SK-N-SH (cell line): ENCODE measurements at regions not wholly inside any gene's neighbourhood (a gene's known extent, or its start where the extent isn't known, plus 50 kb on each side); places are given as distances from the start of the nearest gene placed in this dataset.

Experiments
- CTCF ChIA-PET: fragments of 300-600, 350-600 bp; formaldehyde crosslinking; extraction: SDS; loops from one replicate; lab custom pipeline; 2021; lab: Yijun Ruan, JAX
- POLR2A ChIA-PET: fragments of 350-600 bp; sonication (Branson Sonifier 250); formaldehyde crosslinking; extraction: SDS; loops from one replicate; lab custom pipeline; 2020; ENCODE audit warnings: antibody characterized with exemption, inconsistent platforms; lab: Yijun Ruan, JAX
- DNase-seq: peaks from one replicate; pipeline ENCODE4 v3.0.0; 2012
- H2AFZ ChIP-seq: fragments of 200-600 bp; sonication (generic); 2 replicates; pipeline ENCODE4 v1.8.1; 2016; ENCODE audit warnings: antibody characterized with exemption, mild to moderate bottlenecking, low read depth
- H3F3A ChIP-seq: fragments of 200-600 bp; sonication (generic); replicated peaks from 2 replicates; pipeline ENCODE3; 2016; ENCODE audit warnings: antibody characterized with exemption, mild to moderate bottlenecking; ENCODE audit not compliant: insufficient read depth
- H3K27ac ChIP-seq, 2 experiments: fragments of 200-500 bp in 1 of 2; fragments of 200-600 bp in 1 of 2; sonication (Bioruptor generic) in 1 of 2; sonication (generic), shearing (Covaris generic) in 1 of 2; 2 replicates each; pipeline versions ENCODE4 v1.5.1 to v1.6.1; 2014 to 2016; ENCODE audit warnings: low read depth in 2 of 2, inconsistent platforms in 1 of 2, low read length in 1 of 2, mild to moderate bottlenecking in 1 of 2, mixed read lengths in 1 of 2
- H3K27me3 ChIP-seq: fragments of 200-600 bp; sonication (generic), shearing (Covaris generic); 2 replicates; pipeline ENCODE4 v1.6.1; 2016; ENCODE audit warnings: mixed run types; ENCODE audit not compliant: insufficient read depth
- H3K36me3 ChIP-seq, 2 experiments: fragments of 200-500 bp in 1 of 2; fragments of 200-600 bp in 1 of 2; sonication (Bioruptor generic) in 1 of 2; sonication (generic) in 1 of 2; replicated peaks in 1 of 2; 2 replicates each; pipeline versions ENCODE3 to v1.5.1; 2014 to 2016; ENCODE audit warnings: low read length in 1 of 2, mild to moderate bottlenecking in 1 of 2; ENCODE audit not compliant: insufficient read depth in 2 of 2, control insufficient read depth in 1 of 2
- H3K4me1 ChIP-seq, 2 experiments: fragments of 200-500 bp in 1 of 2; fragments of 200-600 bp in 1 of 2; sonication (Bioruptor generic) in 1 of 2; sonication (generic), shearing (Covaris generic) in 1 of 2; 2 replicates each; pipeline versions ENCODE4 v1.5.1 to v1.6.1; 2014 to 2016; ENCODE audit warnings: low read depth in 1 of 2, low read length in 1 of 2, mixed run types in 1 of 2; ENCODE audit not compliant: insufficient read depth in 2 of 2, control insufficient read depth in 1 of 2
- H3K4me2 ChIP-seq: fragments of 200-600 bp; sonication (generic), shearing (Covaris generic); 2 replicates; pipeline ENCODE4 v1.6.1; 2017; ENCODE audit warnings: mixed run types
- H3K4me3 ChIP-seq, 2 experiments: fragments of 200-500 bp in 1 of 2; fragments of 200-600 bp in 1 of 2; sonication (Bioruptor generic) in 1 of 2; sonication (generic), shearing (Covaris generic) in 1 of 2; 2 replicates each; pipeline versions ENCODE4 v1.5.1 to v1.8.1; 2014 to 2016; ENCODE audit warnings: low read depth in 2 of 2, inconsistent platforms in 1 of 2, low read length in 1 of 2, mild to moderate bottlenecking in 1 of 2, mixed read lengths in 1 of 2, moderate library complexity in 1 of 2
- H3K79me2 ChIP-seq: fragments of 200-600 bp; sonication (generic); 2 replicates; pipeline ENCODE4 v1.8.1; 2017; ENCODE audit warnings: mild to moderate bottlenecking; ENCODE audit not compliant: insufficient read depth
- H3K9ac ChIP-seq: fragments of 200-600 bp; sonication (generic); 2 replicates; pipeline ENCODE4 v1.6.1; 2017; ENCODE audit warnings: mixed run types
- H3K9me2 ChIP-seq: fragments of 200-600 bp; sonication (generic); 2 replicates; pipeline ENCODE4 v1.6.1; 2017; ENCODE audit warnings: mixed run types
- H3K9me3 ChIP-seq: fragments of 200-600 bp; sonication (generic); 2 replicates; pipeline ENCODE4 v1.6.1; 2017; ENCODE audit warnings: mixed run types, mild to moderate bottlenecking, moderate library complexity
- H4K20me1 ChIP-seq: fragments of 200-600 bp; sonication (generic); 2 replicates; pipeline ENCODE4 v1.6.1; 2017; ENCODE audit warnings: mild to moderate bottlenecking, mixed run types; ENCODE audit not compliant: insufficient read depth
- EP300 ChIP-seq, 2 experiments: IDR thresholded peaks; 2 replicates each; pipeline versions ENCODE4 v1.4.0 to v1.6.1; 2012; ENCODE audit warnings: borderline replicate concordance in 1 of 2, low read depth in 1 of 2, low read length in 1 of 2
- EZH2phosphoT487 ChIP-seq: fragments of 200-600 bp; sonication (generic); IDR thresholded peaks from 2 replicates; pipeline ENCODE4 v1.6.1; 2017; ENCODE audit warnings: low read depth, mixed run types, mild to moderate bottlenecking, antibody characterized with exemption, moderate library complexity, borderline replicate concordance
- GABPA ChIP-seq: IDR thresholded peaks from 2 replicates; pipeline ENCODE4 v1.4.0; 2012; ENCODE audit warnings: low read depth, mild to moderate bottlenecking
- GATA2 ChIP-seq: sonication (generic); formaldehyde crosslinking; IDR thresholded peaks from 2 replicates; pipeline ENCODE4 v1.5.0; 2020; ENCODE audit warnings: mild to moderate bottlenecking, missing genetic modification reagents
- JUND ChIP-seq: IDR thresholded peaks from 2 replicates; pipeline ENCODE4 v1.4.0; 2012
- MEF2A ChIP-seq: IDR thresholded peaks from 2 replicates; pipeline ENCODE4 v1.4.0; 2012; ENCODE audit warnings: low read depth, borderline replicate concordance
- MXI1 ChIP-seq: IDR thresholded peaks from 2 replicates; pipeline ENCODE4 v1.6.1; 2012; ENCODE audit warnings: mild to moderate bottlenecking, low read depth, low read length, improper control_type of control experiment
- RFX5 ChIP-seq: IDR thresholded peaks from 2 replicates; pipeline ENCODE4 v1.6.1; 2012; ENCODE audit warnings: mild to moderate bottlenecking, improper control_type of control experiment, low read length
- TAF1 ChIP-seq: IDR thresholded peaks from 2 replicates; pipeline ENCODE4 v1.6.1; 2012; ENCODE audit warnings: low read depth, mild to moderate bottlenecking, low read length, moderate library complexity, borderline replicate concordance
- YY1 ChIP-seq: IDR thresholded peaks from 2 replicates; pipeline ENCODE4 v1.4.0; 2012; ENCODE audit warnings: low read depth, mild to moderate bottlenecking
- WGBS: methylation state at CpG from one replicate; pipeline ENCODE4 v1.1.6; 2017; ENCODE audit warnings: low lambda C conversion rate; 5-methylcytosine and 5-hydroxymethylcytosine counted together
- TF ChIP-seq, protein P1 (sequence below): IDR thresholded peaks from 2 replicates; pipeline ENCODE4 v1.4.0; 2012; ENCODE audit warnings: low read depth, borderline replicate concordance
- TF ChIP-seq, protein P2 (sequence below): IDR thresholded peaks from 2 replicates; pipeline ENCODE4 v1.4.0; 2012; ENCODE audit warnings: low read depth
- TF ChIP-seq, protein P3 (sequence below): IDR thresholded peaks from 2 replicates; pipeline ENCODE4 v1.6.1; 2012; ENCODE audit warnings: mild to moderate bottlenecking, low read depth, low read length, moderate library complexity

DNA sequence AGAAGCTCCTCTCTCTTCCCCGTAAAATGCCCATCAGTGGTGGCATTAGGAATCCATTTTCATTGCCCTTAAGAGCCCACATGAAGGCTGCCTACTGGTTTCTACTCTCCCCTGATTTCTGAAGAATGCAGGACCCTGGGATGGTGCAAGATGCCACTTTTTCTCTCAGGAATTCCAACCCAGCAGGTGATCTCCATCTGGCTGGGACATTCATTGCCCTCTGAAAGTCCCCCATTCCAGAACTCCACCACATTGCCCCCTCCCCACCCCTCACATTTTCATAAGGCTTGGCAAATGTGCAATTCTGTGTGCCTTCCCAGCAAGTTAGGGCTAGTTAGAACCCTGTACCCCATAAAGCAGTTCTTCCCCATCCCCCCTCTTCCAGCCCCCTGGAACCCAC, 88.0 kb downstream of the BANF2 start:
- no peak overlapping the region for H3K27ac ChIP-seq
- H3F3A ChIP-seq, result no peaks in the 10 kb centered on the region
- H2AFZ ChIP-seq, result no peak overlapping the region
- no peak overlapping the region for H3K4me2 ChIP-seq
- ChIA-PET CTCF (no interaction called here), POLR2A (no interaction called here)
- no peak for TF ChIP-seq EP300 (IDR thresholded peaks at IDR 0.05; ENCODE audit: borderline replicate concordance in 1 of 2, low read depth in 1 of 2, low read length in 1 of 2)
- H3K27me3 ChIP-seq, result peaks cover 4% of the 10 kb centered on the region; the same call in 1 of the 2 replicates
- no peaks in the 10 kb centered on the region for H4K20me1 ChIP-seq
- no peaks in the 10 kb centered on the region for H3K4me1 ChIP-seq
- WGBS, result 29% methylated on average over 1 of the region's 1 CpG
- H3K79me2 ChIP-seq, result no peaks in the 10 kb centered on the region
- no peak for DNase-seq
- H3K9me3 ChIP-seq, result no peaks in the 10 kb centered on the region
- H3K9me2 ChIP-seq, result no peaks in the 10 kb centered on the region
- H3K36me3 ChIP-seq, result no peaks in the 10 kb centered on the region
- H3K9ac ChIP-seq, result no peak overlapping the region
- no peak overlapping the region for H3K4me3 ChIP-seq

DNA sequence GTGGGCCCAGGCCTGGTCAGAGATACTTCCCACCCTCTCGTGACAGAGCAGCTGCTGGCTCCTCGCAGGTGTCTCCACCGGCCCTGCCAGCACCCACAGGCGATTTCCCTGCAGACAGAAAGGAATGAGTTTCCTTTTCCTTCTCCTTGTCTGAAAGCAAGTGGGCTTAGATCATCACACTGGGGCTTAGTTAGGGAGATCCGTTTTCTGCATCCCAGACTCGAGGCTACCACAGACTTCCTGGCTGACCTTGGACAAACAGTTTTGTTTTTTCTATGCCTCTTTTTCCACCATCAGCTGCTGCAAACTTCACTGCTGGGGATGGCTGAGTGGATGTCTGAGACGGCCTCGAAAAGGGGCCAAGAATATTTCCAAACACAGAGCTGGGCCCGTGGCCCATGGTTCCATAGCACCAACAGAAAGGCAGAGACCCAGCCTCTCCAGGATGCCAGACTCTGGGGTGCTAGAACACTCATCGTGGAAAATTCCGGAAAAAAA, 86.5 kb downstream of the BANF2 start:
- Histone ChIP-seq H3K4me1 (no peaks in the 10 kb centered on the region), H4K20me1 (no peaks in the 10 kb centered on the region), H3K9me2 (no peaks in the 10 kb centered on the region), H3K9ac (no peak overlapping the region), H3K4me3 (no peak overlapping the region), H3K4me2 (no peak overlapping the region), H2AFZ (no peak overlapping the region), H3K79me2 (no peaks in the 10 kb centered on the region), H3K9me3 (no peaks in the 10 kb centered on the region), H3F3A (no peaks in the 10 kb centered on the region), H3K27ac (no peak overlapping the region), H3K36me3 (no peaks in the 10 kb centered on the region), H3K27me3 (peaks cover 4% of the 10 kb centered on the region; the same call in 1 of the 2 replicates)
- ChIA-PET POLR2A (no interaction called here), CTCF (no interaction called here)
- no peak for DNase-seq
- WGBS, result 53% methylated on average over 11 of the region's 11 CpGs
- TF ChIP-seq, protein P1, sequence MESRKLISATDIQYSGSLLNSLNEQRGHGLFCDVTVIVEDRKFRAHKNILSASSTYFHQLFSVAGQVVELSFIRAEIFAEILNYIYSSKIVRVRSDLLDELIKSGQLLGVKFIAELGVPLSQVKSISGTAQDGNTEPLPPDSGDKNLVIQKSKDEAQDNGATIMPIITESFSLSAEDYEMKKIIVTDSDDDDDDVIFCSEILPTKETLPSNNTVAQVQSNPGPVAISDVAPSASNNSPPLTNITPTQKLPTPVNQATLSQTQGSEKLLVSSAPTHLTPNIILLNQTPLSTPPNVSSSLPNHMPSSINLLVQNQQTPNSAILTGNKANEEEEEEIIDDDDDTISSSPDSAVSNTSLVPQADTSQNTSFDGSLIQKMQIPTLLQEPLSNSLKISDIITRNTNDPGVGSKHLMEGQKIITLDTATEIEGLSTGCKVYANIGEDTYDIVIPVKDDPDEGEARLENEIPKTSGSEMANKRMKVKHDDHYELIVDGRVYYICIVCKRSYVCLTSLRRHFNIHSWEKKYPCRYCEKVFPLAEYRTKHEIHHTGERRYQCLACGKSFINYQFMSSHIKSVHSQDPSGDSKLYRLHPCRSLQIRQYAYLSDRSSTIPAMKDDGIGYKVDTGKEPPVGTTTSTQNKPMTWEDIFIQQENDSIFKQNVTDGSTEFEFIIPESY, result no peak
- TF ChIP-seq EP300 (IDR thresholded peaks at IDR 0.05; ENCODE audit: borderline replicate concordance in 1 of 2, low read depth in 1 of 2, low read length in 1 of 2) (no peak), GABPA (no peak), RFX5 (no peak), EZH2phosphoT487 (no peak), TAF1 (no peak), MXI1 (no peak), MEF2A (no peak), GATA2 (CRISPR knock-in tag) (no peak), JUND (no peak), YY1 (no peak)
- TF ChIP-seq, protein P2, sequence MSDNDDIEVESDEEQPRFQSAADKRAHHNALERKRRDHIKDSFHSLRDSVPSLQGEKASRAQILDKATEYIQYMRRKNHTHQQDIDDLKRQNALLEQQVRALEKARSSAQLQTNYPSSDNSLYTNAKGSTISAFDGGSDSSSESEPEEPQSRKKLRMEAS, result no peak
- TF ChIP-seq, protein P3, sequence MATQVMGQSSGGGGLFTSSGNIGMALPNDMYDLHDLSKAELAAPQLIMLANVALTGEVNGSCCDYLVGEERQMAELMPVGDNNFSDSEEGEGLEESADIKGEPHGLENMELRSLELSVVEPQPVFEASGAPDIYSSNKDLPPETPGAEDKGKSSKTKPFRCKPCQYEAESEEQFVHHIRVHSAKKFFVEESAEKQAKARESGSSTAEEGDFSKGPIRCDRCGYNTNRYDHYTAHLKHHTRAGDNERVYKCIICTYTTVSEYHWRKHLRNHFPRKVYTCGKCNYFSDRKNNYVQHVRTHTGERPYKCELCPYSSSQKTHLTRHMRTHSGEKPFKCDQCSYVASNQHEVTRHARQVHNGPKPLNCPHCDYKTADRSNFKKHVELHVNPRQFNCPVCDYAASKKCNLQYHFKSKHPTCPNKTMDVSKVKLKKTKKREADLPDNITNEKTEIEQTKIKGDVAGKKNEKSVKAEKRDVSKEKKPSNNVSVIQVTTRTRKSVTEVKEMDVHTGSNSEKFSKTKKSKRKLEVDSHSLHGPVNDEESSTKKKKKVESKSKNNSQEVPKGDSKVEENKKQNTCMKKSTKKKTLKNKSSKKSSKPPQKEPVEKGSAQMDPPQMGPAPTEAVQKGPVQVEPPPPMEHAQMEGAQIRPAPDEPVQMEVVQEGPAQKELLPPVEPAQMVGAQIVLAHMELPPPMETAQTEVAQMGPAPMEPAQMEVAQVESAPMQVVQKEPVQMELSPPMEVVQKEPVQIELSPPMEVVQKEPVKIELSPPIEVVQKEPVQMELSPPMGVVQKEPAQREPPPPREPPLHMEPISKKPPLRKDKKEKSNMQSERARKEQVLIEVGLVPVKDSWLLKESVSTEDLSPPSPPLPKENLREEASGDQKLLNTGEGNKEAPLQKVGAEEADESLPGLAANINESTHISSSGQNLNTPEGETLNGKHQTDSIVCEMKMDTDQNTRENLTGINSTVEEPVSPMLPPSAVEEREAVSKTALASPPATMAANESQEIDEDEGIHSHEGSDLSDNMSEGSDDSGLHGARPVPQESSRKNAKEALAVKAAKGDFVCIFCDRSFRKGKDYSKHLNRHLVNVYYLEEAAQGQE, result no peak
